Nephron (organoid): ENCODE measurements at regions not wholly inside any gene's neighbourhood (a gene's known extent, or its start where the extent isn't known, plus 50 kb on each side); places are given as distances from the start of the nearest gene placed in this dataset.

Experiments used
- H3K27ac Mint-ChIP-seq, 3 experiments: 2 replicates each; pipeline ENCODE4 v1.8.0; 2020; ENCODE audit warnings: mixed read lengths in 3 of 3, mild to moderate bottlenecking in 2 of 3, moderate library complexity in 1 of 3
- H3K27me3 Mint-ChIP-seq: 2 replicates; pipeline ENCODE4 v1.8.0; 2021; ENCODE audit warnings: low read depth, mild to moderate bottlenecking, moderate library complexity, mixed read lengths
- H3K36me3 Mint-ChIP-seq: 2 replicates; pipeline ENCODE4 v1.8.0; 2020; ENCODE audit warnings: low read depth, mixed read lengths
- H3K4me1 Mint-ChIP-seq: 2 replicates; pipeline ENCODE4 v1.8.0; 2020; ENCODE audit warnings: mixed read lengths
- H3K4me3 Mint-ChIP-seq, 3 experiments: 2 replicates each; pipeline ENCODE4 v1.8.0; 2020; ENCODE audit warnings: mild to moderate bottlenecking in 3 of 3, mixed read lengths in 3 of 3, moderate library complexity in 2 of 3
- H3K9me3 Mint-ChIP-seq: 2 replicates; pipeline ENCODE4 v1.8.0; 2020; ENCODE audit warnings: mixed read lengths
- CTCF ChIP-seq, 3 experiments: fragments of 200-600 bp; sonication (generic); IDR thresholded peaks; one replicate each; pipeline ENCODE4 v1.5.0; 2021; ENCODE audit warnings: antibody characterized with exemption in 3 of 3; ENCODE audit not compliant: unreplicated experiment in 3 of 3

DNA sequence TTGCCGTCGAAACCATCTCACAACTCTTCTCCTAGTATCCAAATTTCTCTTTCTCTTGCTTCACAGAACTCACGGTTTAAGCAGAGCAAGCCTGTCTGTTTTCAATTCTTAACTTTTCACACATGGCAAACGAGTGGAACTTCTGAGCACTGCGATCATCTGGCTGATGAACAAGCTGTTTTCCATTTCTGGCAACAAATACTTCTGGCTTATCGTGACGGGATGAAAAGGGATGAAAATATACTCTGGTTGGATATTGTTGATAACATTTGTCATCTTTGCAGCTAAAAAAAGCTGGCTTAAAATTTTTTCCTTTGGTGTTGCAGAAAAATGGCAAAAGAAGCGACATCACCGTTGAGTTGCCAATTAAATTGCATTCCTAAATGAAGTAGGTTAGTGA is 515.2 kb upstream of the JARID2 start:
- no peaks in the 10 kb centered on the region for H3K36me3 Mint-ChIP-seq
- peak overlapping the region in 1 of 3 experiments; percentile 41 for H3K27ac Mint-ChIP-seq
- TF ChIP-seq CTCF (IDR thresholded peaks at IDR 0.05; ENCODE audit: unreplicated experiment in 3 of 3) = no peak
- peaks cover 16% of the 10 kb centered on the region for H3K27me3 Mint-ChIP-seq
- peaks cover 49% of the 10 kb centered on the region for H3K4me1 Mint-ChIP-seq
- no peak overlapping the region for H3K4me3 Mint-ChIP-seq
- peaks cover 5% of the 10 kb centered on the region for H3K9me3 Mint-ChIP-seq

- no peak overlapping the region for H3K4me3 Mint-ChIP-seq
- no peak for TF ChIP-seq CTCF (IDR thresholded peaks at IDR 0.05; ENCODE audit: unreplicated experiment in 3 of 3)
Measured at GRCh38 chr6:14731611-14732010, 514.3 kb upstream of the JARID2 start.

GRCh38 chr6:14732226-14732843 is 513.5 kb upstream of the JARID2 start:
- Mint-ChIP-seq H3K4me1 (peaks cover 49% of the 10 kb centered on the region), H3K9me3 (peaks cover 5% of the 10 kb centered on the region), H3K27me3 (peaks cover 21% of the 10 kb centered on the region), H3K4me3 (no peak overlapping the region), H3K36me3 (no peaks in the 10 kb centered on the region), H3K27ac (no peak overlapping the region)
- no peak for TF ChIP-seq CTCF (IDR thresholded peaks at IDR 0.05; ENCODE audit: unreplicated experiment in 3 of 3)

More at GRCh38 chr6:14731611-14732010, 514.3 kb upstream of the JARID2 start:
- Mint-ChIP-seq H3K4me1 (peaks cover 49% of the 10 kb centered on the region), H3K27ac (no peak overlapping the region), H3K9me3 (peaks cover 5% of the 10 kb centered on the region), H3K36me3 (no peaks in the 10 kb centered on the region), H3K27me3 (peaks cover 16% of the 10 kb centered on the region)

DNA sequence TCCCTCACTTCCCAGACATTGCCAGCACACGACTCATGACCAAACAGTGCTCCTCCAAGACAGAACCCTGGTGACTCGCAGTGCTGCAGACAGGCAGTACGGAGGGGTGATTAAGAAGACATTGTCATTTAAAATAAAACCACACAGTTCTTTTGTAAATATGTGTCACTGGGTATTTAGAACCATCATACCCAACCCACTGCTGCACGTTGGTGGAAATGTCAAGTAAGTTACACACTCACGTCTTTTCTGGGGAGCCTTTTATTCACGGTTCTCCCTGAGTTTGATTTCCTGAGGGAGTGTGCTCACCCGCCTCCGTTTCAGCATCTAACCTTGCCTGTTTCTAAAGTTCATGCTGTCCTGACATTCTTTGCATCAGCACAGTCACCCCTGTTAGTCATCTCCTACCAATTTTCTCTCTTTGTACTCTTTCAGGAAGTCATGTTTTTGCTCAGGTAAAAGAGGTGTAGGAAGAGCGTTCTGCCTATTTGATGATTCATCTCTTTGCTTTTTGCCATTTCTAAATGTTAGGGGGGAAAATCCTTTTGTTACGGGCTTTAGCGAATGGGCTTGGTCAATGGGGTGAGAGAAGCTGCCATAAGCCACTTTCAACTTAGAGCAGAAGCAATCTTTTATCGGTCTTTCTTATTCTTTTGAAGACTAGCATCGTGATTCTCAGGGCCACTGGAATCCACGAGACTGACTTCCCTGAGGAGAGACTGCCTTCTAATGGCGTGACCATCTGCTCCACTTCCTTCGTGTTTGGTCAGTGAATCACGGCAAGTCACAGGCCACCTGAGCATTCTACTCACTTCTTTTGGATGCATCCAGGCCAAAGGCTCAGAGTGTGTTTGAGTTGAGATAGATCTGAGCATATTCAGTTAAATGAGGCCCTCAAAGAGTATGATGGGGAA is 512.8 kb upstream of the JARID2 start:
- TF ChIP-seq CTCF (IDR thresholded peaks at IDR 0.05; ENCODE audit: unreplicated experiment in 3 of 3) = no peak
- Mint-ChIP-seq H3K27me3 (peaks cover 22% of the 10 kb centered on the region), H3K4me3 (no peak overlapping the region), H3K4me1 (peaks cover 43% of the 10 kb centered on the region), H3K9me3 (peaks cover 5% of the 10 kb centered on the region), H3K27ac (no peak overlapping the region), H3K36me3 (no peaks in the 10 kb centered on the region)

GRCh38 chr6:14734052-14734415 is 511.8 kb upstream of the JARID2 start:
- Mint-ChIP-seq H3K27ac (peak overlapping the region in 1 of 3 experiments; percentile 16), H3K4me3 (no peak overlapping the region)

More at GRCh38 chr6:14734052-14734415, 511.8 kb upstream of the JARID2 start:
- Mint-ChIP-seq H3K4me1 (peaks cover 34% of the 10 kb centered on the region), H3K9me3 (peaks cover 5% of the 10 kb centered on the region), H3K36me3 (no peaks in the 10 kb centered on the region), H3K27me3 (peaks cover 23% of the 10 kb centered on the region)
- TF ChIP-seq CTCF (IDR thresholded peaks at IDR 0.05; ENCODE audit: unreplicated experiment in 3 of 3) = no peak
